ENCODE measurements at regions not wholly inside any gene's neighbourhood (a gene's known extent, or its start where the extent isn't known, plus 50 kb on each side); places are given as distances from the start of the nearest gene placed in this dataset.
"Not testable (repeated sequence)": the region's sequence is repeated elsewhere in the genome, so short reads cannot be mapped to it uniquely, and the experiment has no call there.

DNA sequence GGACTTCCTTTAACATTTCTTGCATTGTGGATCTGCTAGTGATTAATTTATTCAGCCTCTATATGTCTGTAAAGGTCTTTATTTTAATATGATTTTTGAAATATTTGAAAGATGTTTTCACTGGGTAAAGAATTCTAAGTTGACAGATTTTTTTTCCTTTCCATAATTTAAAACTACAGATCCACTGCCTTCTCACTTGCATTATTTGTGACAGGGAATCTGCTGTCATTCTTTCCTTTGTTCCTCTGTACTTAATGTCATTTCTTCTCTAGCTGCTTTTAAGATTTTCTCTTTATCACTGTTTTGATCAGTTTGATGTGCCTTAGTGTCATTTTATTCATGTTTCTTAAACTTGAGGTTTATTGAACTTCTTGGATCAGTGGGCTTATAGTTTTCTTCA lies 159.9 kb downstream of the CYB561 start:
- no peaks in the 10 kb centered on the region for H3K27me3 ChIP-seq
- no peak for DNase-seq
- TF ChIP-seq POLR2A (IDR thresholded peaks at IDR 0.05): no peak
- TF ChIP-seq, protein P1, sequence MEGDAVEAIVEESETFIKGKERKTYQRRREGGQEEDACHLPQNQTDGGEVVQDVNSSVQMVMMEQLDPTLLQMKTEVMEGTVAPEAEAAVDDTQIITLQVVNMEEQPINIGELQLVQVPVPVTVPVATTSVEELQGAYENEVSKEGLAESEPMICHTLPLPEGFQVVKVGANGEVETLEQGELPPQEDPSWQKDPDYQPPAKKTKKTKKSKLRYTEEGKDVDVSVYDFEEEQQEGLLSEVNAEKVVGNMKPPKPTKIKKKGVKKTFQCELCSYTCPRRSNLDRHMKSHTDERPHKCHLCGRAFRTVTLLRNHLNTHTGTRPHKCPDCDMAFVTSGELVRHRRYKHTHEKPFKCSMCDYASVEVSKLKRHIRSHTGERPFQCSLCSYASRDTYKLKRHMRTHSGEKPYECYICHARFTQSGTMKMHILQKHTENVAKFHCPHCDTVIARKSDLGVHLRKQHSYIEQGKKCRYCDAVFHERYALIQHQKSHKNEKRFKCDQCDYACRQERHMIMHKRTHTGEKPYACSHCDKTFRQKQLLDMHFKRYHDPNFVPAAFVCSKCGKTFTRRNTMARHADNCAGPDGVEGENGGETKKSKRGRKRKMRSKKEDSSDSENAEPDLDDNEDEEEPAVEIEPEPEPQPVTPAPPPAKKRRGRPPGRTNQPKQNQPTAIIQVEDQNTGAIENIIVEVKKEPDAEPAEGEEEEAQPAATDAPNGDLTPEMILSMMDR (IDR thresholded peaks at IDR 0.05): no peak
- no peaks in the 10 kb centered on the region for H3K36me3 ChIP-seq
- H3K27ac ChIP-seq: no peak overlapping the region
- H3K4me1 ChIP-seq: no peaks in the 10 kb centered on the region
- H3K4me3 ChIP-seq: no peak overlapping the region
- intact Hi-C loops (cut with DNase I; ENCODE audit: low total_unique reads): no loop called here
- H3K9me3 ChIP-seq: peaks cover 0 to 6% of the 10 kb centered on the region in 2 donors

DNA sequence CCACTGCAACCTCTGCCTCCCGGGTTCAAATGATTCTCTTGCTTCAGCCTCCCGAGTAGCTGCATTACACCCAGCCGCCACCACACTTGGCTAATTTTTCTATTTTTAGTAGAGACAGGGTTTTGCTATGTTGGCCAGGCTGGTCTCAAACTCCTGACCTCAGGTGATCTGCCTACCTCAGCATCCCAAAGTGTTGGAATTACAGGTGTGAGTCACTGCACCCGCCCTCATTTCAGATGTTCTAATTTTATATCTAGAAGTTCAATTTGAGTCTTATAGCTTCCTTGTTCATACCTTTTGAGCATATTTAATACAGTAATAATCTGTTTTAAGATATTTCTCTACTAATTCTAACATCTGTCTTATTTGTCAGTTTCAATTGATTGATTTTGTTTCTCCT lies 159.1 kb downstream of the CYB561 start:
- H3K27me3 ChIP-seq; H3K4me3 ChIP-seq; H3K27ac ChIP-seq; H3K36me3 ChIP-seq; H3K9me3 ChIP-seq; H3K4me1 ChIP-seq; intact Hi-C loops (cut with DNase I; ENCODE audit: low total_unique reads); DNase-seq: not testable (repeated sequence)

DNA sequence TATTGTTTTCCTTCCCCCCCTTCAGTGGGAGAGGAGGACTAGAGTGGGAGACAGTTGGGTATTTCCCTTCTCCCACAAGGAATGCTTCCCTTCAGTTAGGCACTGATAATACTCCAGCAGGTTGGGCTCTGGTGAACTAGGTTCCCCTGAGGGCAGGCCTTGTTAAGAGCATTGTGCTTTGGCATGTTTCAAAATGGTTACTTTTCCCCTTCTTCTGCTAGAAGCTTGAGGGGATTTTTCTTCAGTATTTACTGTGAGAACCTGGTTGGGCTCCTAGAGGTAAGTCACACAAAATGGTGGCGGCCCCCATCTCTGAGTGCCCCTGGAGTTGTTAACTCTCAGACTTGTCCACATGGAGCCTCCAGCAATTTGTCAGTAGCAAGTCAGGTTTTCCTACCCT lies 156.2 kb downstream of the CYB561 start:
- Histone ChIP-seq H3K36me3 (no peaks in the 10 kb centered on the region), H3K9me3 (peaks cover 0 to 6% of the 10 kb centered on the region in 2 donors), H3K27me3 (no peaks in the 10 kb centered on the region), H3K4me3 (no peak overlapping the region), H3K4me1 (no peaks in the 10 kb centered on the region), H3K27ac (no peak overlapping the region)
- intact Hi-C loops (cut with DNase I; ENCODE audit: low total_unique reads): no loop called here
- no peak for TF ChIP-seq POLR2A (IDR thresholded peaks at IDR 0.05)
- TF ChIP-seq, protein P1 (IDR thresholded peaks at IDR 0.05): no peak
- no peak for DNase-seq

DNA sequence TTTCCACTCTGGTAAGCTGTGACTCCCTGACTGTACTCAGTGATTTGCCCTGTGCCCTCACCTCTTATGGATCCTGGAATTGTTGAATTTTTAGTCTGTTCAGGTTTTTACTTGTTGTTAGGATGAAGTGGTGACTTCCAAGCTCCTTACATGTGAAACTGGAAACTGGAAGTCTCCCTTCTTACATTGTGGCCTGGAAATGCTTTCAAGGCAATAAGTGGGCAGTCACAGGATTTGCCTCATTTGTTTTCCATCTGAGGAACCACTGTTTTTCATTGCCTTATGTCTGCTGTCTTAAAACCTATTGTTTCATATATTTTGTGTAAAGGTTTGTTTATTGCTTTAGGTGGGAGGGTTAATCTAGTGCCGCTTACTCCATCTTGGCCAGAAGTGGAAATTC lies 155.8 kb downstream of the CYB561 start:
- TF ChIP-seq POLR2A (IDR thresholded peaks at IDR 0.05): no peak
- TF ChIP-seq, protein P1 (IDR thresholded peaks at IDR 0.05): no peak
- Histone ChIP-seq H3K27ac (no peak overlapping the region), H3K4me3 (no peak overlapping the region), H3K4me1 (no peaks in the 10 kb centered on the region), H3K27me3 (no peaks in the 10 kb centered on the region), H3K9me3 (peaks cover 0 to 5% of the 10 kb centered on the region in 2 donors), H3K36me3 (no peaks in the 10 kb centered on the region)
- intact Hi-C loops (cut with DNase I; ENCODE audit: low total_unique reads): no loop called here
- DNase-seq: no peak

DNA sequence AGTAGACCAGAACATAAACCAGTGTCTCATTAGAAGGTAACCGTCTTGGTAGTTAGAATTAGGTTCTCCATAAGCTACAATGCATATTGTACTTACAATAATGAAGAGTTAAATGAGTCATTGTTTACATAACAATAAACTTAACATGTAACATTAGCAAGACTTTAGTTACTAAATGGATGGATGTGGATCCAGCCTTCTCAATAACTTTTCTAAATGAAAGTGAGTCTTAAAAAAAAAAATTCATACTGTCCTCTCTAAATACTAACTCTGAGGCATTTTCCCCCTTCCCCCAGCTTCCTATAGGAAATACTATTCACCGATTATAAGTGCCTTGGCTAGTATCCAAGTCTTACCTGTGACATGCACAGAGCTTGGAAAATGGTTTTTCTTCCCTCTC lies 155.3 kb downstream of the CYB561 start:
- Histone ChIP-seq H3K9me3 (peaks cover 0 to under 1% of the 10 kb centered on the region in 2 donors), H3K27me3 (no peaks in the 10 kb centered on the region), H3K4me1 (no peaks in the 10 kb centered on the region), H3K27ac (no peak overlapping the region), H3K4me3 (no peak overlapping the region), H3K36me3 (no peaks in the 10 kb centered on the region)
- intact Hi-C loops (cut with DNase I; ENCODE audit: low total_unique reads): no loop called here
- no peak for DNase-seq
- no peak for TF ChIP-seq POLR2A (IDR thresholded peaks at IDR 0.05)
- TF ChIP-seq, protein P1 (IDR thresholded peaks at IDR 0.05): no peak

DNA sequence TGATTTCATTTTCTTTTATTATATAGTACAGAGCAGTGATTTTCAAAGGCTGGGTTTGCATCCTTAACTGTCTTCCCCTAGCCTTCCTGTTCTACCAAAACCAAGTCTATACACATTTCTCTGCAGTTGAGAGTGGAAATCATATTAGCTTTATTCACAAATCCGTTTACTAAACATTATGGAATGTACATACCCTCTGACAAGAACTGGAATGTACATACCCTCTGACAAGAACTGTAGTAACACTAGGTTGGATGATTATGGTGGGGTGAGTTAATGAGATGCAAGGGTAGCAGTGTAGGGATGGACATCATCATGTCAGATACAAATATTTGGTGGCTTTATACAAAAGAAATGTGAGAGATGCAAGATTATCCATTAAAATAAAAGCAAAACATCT lies 154.8 kb downstream of the CYB561 start:
- no peaks in the 10 kb centered on the region for H3K4me1 ChIP-seq
- intact Hi-C loops (cut with DNase I; ENCODE audit: low total_unique reads): no loop called here

More for the DNA sequence above, 154.8 kb downstream of the CYB561 start:
- TF ChIP-seq, protein P1 (IDR thresholded peaks at IDR 0.05): no peak
- H3K27ac ChIP-seq: no peak overlapping the region
- no peak overlapping the region for H3K4me3 ChIP-seq
- DNase-seq: no peak
- no peaks in the 10 kb centered on the region for H3K36me3 ChIP-seq
- H3K9me3 ChIP-seq: peaks cover 0 to under 1% of the 10 kb centered on the region in 2 donors
- no peaks in the 10 kb centered on the region for H3K27me3 ChIP-seq

Data from uterus (tissue), 3 donors.